Right ventricle myocardium superior (tissue), 1 donor: ENCODE measurements at regions not wholly inside any gene's neighbourhood (a gene's known extent, or its start where the extent isn't known, plus 50 kb on each side); places are given as distances from the start of the nearest gene placed in this dataset.
"Not testable (repeated sequence)": the region's sequence is repeated elsewhere in the genome, so short reads cannot be mapped to it uniquely, and the experiment has no call there.

Experiments
- ATAC-seq: fragments of 200-7000 bp; cut with Tn5 transposase; one replicate; pipeline ENCODE4 v1.9.1; 2020; ENCODE audit warnings: mild to moderate bottlenecking; ENCODE audit not compliant: poor library complexity
- DNase-seq: peaks from one replicate; pipeline ENCODE4 v3.0.0-alpha.2; 2020
- intact Hi-C: fragments of 100-400 bp; cut with DNase I; formaldehyde crosslinking; loops from one replicate; pipeline ENCODE4 v1.11.2; 2022
- donor health status: DM: no; HTN: yes; CAD: no; lungs with severe emphysema.

DNA sequence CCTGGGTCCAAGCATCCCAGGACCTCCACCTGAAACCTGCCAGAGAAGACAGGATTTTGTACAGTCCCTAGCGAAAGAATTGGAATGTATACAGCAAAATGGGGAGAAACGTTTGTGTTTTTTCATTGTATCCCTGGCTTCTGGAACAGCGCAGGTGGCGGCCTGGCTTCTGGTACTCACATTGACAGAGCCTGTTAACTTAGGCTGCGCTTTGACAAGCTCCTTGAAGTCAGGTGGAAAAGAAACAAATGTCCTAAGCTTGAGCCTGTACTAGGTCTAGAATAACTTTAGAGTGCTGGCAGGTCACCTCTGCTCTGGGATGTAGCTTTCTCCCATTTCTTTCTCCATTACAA, 343.7 kb upstream of the KLF3 start:
- intact Hi-C loops = loop anchor here (5.0 kb wide), 2 partner anchors 138 to 352 kb away; no protein-coding TSS in a partner anchor
- DNase-seq = no peak
- ATAC-seq = no peak

- intact Hi-C loops = loop anchor here (5.0 kb wide), 2 partner anchors 139 to 351 kb away; no protein-coding TSS in a partner anchor
- DNase-seq (no peak), ATAC-seq (no peak)
Observed at GRCh38 chr4:38320833-38321232, 343.2 kb upstream of the KLF3 start.

DNA sequence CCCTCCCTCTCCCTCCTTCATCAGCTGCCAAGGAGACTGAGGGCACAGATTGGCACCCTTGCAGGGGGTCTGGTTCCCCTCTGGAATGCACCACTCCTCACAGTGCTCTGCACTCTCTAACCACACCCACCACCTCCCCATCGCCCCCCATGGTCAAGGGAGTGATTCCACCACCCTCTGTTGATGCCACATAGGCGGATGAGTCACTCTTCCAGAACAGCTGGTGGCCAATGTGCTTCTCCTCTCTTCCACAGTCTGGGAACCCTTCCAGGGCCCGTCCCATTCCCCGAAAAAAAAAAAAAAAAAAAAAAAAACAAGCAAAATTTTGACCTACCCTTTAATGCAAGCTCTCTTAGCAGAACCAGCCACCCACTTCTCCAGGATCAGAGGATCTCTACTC, 341.3 kb upstream of the KLF3 start:
- intact Hi-C loops = loop anchor here (5.0 kb wide), 2 partner anchors 140 to 350 kb away; no protein-coding TSS in a partner anchor
- peak; percentile 69 for DNase-seq
- no peak for ATAC-seq

GRCh38 chr4:38323141-38323641, 340.8 kb upstream of the KLF3 start:
- ATAC-seq = no peak
- intact Hi-C loops = loop anchor here (5.0 kb wide), 2 partner anchors 141 to 349 kb away; no protein-coding TSS in a partner anchor

GRCh38 chr4:38324861-38325628, 339.0 kb upstream of the KLF3 start:
- intact Hi-C loops = loop anchor here (5.0 kb wide), 2 partner anchors 143 to 347 kb away; no protein-coding TSS in a partner anchor
- no peak for ATAC-seq
- DNase-seq = no peak

More at GRCh38 chr4:38323141-38323641, 340.8 kb upstream of the KLF3 start:
- no peak for DNase-seq

GRCh38 chr4:38325629-38325913, 338.4 kb upstream of the KLF3 start:
- no peak for ATAC-seq
- intact Hi-C loops = no loop called here
- no peak for DNase-seq

DNA sequence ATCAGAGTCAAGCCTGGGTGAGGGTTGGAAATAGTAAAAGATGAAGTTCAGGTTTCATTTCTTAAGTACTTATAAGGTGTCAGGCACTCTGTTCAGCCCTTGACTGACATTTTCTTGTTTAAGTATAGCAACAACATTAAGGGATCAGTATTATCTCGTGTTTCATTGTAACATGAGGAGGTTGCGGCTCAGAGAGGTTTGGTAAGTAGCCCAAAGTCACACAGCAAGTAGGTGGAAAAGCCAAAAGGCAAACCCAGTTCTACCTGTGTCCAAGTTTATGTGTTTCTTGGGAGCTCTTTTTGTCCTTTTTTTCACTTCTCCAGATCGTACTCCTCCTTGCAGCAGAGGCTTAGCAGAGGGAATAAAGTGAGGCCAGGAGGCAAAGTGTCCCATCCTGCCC, 337.5 kb upstream of the KLF3 start:
- ATAC-seq (no peak), DNase-seq (no peak)
- intact Hi-C loops = no loop called here

DNA sequence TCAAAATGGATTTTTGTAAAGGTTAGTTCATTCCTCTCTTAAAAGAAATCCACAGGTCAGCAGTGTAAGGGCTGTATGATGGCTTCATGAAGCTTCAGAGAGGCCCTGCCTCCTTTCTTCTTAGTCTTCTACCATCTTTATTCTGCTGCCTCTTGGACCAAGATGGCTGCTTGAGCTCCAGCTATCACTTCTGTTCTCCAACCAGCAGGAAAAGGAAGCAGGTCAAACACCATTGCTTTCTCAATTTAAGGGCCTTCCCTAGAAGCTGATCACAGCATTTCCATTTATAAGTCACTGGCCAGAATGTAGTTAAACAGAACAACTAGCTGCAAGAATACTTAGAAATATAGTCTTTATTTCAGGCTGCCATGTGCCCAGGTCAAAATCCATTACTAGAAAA, 336.8 kb upstream of the KLF3 start:
- DNase-seq (no peak), ATAC-seq (no peak)
- intact Hi-C loops = no loop called here

DNA sequence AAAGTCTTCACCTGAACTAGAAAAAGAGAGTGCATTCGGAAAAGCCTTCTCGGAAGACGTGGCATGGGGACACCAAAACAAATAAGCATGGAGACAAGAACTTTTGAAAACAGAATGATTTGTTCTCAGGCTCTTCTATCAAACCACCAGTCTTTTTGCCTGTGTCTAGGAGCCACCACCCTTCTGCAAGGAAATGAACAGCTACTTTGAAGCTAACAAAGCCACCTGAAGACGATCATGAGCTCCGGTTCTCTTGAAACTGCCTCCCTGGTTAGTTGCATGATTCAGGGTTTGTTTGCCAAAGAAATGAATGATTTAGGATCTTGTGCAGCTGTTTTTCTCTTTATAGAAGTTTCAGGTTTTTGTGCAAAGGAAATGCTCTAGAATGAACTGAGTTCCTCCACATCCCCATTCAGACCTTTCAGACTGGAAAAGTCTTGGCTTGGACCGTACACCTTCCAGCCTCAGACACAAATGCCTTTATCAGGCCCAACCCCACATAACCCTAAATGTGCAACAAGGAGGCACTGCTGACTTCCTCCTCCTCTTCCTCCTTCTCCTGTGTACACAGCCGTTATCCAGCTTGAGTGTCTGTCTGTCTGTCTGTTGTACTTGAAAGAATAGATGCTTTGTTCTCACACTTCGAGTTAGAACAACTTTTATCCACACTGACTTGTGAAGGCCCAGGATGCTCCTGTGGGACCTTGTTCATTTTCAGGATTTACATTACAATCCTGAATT, 334.8 kb upstream of the KLF3 start:
- intact Hi-C loops = no loop called here
- DNase-seq (no peak), ATAC-seq (peak; percentile 20)

DNA sequence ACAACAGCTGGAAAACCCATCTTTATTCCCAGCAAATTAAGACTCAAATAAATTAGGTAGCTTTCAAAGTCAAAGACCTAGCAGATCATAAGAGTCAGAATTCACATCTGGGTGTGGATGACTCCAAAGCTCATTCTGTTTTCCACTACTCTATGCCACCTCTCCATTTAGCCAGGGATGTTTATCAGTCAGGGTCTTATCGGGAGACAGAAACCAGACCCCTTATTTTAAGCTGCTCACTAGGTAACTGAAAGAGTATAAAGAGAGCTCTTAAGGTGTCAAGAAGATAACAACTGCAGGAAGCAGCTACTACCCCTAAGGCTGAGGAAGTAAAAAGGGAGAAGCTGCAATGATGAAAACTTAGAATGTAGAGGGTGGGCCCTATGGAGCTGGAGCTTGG, 333.7 kb upstream of the KLF3 start:
- DNase-seq (no peak), ATAC-seq (no peak)
- intact Hi-C loops = no loop called here

DNA sequence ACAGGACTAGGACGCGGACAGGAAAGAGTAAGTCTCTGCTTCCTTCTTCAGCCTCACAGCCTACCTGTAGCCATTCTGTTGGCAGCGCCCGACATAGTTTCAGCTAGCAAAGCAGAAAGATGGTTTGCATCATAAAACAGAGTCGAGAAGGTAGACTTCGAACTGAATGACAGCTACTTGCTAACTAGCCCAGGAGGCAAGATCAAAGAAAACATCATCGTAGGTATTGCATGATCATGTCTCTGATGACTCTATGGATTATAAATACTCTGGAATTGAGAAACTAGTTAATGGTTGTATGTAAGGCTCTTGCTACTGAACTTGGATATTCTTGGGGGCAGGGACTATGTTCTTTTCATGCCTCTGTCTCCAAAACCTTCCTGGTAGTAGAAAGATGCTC, 333.1 kb upstream of the KLF3 start:
- ATAC-seq (no peak), DNase-seq (no peak)
- intact Hi-C loops = no loop called here

- intact Hi-C loops = no loop called here
- ATAC-seq (peak; percentile 45), DNase-seq (no peak)
Observed at GRCh38 chr4:38332699-38333098, 331.3 kb upstream of the KLF3 start.

DNA sequence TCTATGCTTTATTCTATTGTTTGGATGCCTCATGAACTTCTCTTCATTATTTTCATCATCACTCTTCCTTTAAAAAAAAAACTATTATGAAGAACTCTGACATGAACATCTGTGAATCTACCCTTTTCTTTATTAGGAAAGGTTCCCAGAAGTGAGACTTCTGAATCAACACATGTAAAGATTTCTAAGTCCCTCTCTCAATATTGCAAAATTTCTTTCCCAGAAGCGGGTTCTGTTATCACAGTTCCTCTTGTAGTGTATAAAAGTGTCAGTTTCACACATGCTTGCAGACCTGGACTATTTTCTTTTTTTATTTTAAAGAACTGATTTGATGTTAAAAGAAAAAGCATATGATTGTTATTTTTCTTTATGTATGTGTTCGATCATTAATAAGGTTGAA, 330.8 kb upstream of the KLF3 start:
- intact Hi-C loops = no loop called here

GRCh38 chr4:38334791-38335190, 329.2 kb upstream of the KLF3 start:
- DNase-seq (no peak), ATAC-seq (no peak)
- intact Hi-C loops = no loop called here

More for the DNA sequence above, 330.8 kb upstream of the KLF3 start:
- DNase-seq = no peak
- peak; percentile 45 for ATAC-seq

DNA sequence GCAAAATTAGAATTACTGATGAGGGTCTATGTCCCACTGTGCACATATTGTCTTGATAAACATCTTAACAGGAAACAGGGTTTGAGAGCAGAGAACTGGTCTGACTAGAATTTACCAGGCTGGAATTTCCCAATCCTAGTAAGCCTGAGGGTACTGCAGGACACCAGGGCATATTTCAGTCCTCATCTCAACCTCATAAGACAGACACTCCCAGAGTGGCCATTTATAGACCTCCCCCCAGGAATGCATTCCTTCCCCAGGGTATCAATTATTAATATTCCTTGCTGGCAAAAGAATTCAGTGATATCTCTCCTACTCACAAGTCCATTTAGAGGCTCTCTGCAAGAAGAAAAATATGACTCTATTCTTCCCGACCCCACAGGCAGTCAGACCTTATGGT, 325.1 kb upstream of the KLF3 start:
- ATAC-seq, DNase-seq, intact Hi-C loops: not testable (repeated sequence)

DNA sequence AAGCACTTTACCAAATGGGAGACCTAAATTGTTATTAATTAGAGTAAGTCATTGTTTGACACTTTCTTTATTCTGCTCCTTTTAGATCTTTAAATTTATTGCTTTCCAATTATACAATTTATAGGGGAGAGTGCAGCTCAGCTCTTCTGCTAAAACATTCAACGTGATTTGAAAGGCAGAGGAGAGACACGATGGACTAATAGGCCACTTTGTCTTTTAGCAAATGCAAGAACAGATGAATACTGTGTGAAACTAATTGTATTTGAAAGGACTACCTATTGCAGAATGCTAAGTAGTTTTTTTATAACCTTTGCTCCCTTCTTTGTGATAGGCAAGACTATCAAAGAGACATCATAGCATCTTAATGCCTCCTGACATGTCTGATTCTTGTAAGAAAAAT, 320.4 kb upstream of the KLF3 start:
- intact Hi-C loops = no loop called here
- DNase-seq (no peak), ATAC-seq (no peak)

- ATAC-seq (no peak), DNase-seq (no peak)
- intact Hi-C loops = no loop called here
Observed at GRCh38 chr4:38344929-38345328, 319.1 kb upstream of the KLF3 start.

DNA sequence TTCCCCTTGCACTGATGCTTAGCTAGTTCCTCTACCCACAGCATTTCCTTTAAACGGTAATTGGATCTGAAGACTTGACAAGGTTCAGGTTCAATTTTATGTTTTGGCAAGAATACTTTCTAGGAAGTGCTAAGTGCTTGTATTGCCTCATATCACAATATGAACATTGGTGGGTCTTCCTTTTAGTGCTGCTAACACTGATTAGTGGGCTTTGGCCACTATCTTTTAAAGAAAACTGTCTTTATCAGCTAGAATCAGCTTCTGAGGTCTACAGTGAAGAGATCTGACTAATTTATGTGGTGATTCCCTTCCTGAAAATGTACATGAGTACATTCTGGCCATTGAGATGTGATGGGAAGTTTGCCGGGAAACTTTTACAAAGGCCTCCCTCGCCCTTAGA, 316.7 kb upstream of the KLF3 start:
- intact Hi-C loops = no loop called here
- ATAC-seq (no peak), DNase-seq (no peak)

DNA sequence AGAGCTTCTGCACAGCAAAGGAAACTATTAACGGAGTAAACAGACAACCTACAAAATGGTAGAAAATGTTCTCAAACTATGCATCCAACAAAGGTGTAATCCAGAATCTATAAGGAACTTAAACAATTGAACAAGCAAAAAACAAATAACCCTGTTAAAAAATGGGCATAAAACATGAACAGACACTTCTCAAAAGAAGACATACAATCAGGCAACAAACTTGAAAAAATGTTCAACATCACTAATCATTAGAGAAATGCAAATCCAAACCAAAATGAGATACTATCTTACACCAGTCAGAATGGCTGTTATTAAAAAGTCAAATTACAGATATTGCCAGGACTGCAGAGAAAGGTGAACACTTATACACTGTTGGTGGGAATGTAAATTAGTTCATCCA, 309.6 kb upstream of the KLF3 start:
- ATAC-seq = no peak
- DNase-seq = no peak
- intact Hi-C loops = no loop called here

- ATAC-seq (no peak), DNase-seq (no peak)
- intact Hi-C loops = no loop called here
Observed at GRCh38 chr4:38354872-38355271, 309.1 kb upstream of the KLF3 start.
